ENCODE measurements at regions not wholly inside any gene's neighbourhood (a gene's known extent, or its start where the extent isn't known, plus 50 kb on each side); places are given as distances from the start of the nearest gene placed in this dataset.

DNA sequence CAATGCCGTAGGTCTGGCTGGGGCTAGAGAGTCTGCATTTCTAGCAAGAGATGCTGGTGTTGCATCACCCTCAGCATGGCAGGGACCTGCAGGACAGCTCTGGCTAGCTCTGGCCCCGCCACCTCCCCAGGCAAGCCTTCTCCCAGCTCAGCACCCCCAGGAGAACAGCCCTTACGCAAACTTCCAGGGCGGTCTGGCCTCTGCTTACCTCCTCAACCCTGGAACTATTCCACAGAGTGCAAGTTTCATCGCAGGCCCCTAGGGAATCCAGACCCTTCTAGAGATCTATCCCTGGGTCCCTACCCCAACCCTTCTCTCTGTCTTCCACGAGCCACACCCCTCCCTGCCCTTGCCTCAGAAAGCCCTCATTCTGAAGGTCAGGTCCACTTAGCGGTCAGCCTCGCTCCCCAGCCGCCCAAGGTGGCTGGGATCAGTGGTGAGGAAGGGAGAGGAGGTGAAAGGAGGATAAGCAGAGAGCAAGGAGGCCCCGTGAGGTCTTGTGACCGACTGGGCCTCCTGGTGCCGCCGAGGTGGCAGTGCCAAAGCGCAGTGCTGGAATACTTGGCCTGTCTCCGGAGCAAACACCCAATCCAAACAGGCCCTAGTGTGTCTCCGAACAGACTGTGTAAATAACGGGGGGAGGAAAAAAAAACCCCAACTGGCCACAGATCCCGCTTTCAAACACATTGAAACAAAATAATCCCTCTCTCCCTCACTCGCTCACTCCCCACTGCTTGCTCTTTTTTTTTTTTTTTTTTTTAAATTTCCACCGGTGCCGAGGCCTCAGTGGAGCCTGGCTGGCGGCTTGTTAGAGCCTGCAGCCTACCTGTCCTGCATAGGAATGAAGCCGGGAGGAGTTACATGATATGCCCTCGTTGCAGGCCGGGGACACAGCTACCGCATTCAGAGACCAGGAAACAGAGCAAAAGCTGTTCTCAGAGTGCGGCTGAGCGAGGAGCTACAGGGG lies 380.9 kb downstream of the SOX9 start:
- Histone ChIP-seq H3K36me3 (no peaks in the 10 kb centered on the region), H3K9me3 (no peaks in the 10 kb centered on the region), H3K4me3 (replicated peaks in 1 of 3) (no peak overlapping the region), H3K4me1 (peaks cover 17 to 18% of the 10 kb centered on the region in 2 donors), H3K27me3 (no peaks in the 10 kb centered on the region), H3K27ac (peak overlapping the region; percentile 72 to 98 (median 92))
- DNase-seq = peak; percentile 78 to 84
- 51 to 58% methylated on average over 27 to 28 of the region's 28 CpGs for WGBS, 2 donors
- intact Hi-C loops (cut with DNase I) = no loop called here
- TF ChIP-seq, protein P1, sequence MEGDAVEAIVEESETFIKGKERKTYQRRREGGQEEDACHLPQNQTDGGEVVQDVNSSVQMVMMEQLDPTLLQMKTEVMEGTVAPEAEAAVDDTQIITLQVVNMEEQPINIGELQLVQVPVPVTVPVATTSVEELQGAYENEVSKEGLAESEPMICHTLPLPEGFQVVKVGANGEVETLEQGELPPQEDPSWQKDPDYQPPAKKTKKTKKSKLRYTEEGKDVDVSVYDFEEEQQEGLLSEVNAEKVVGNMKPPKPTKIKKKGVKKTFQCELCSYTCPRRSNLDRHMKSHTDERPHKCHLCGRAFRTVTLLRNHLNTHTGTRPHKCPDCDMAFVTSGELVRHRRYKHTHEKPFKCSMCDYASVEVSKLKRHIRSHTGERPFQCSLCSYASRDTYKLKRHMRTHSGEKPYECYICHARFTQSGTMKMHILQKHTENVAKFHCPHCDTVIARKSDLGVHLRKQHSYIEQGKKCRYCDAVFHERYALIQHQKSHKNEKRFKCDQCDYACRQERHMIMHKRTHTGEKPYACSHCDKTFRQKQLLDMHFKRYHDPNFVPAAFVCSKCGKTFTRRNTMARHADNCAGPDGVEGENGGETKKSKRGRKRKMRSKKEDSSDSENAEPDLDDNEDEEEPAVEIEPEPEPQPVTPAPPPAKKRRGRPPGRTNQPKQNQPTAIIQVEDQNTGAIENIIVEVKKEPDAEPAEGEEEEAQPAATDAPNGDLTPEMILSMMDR (IDR thresholded peaks at IDR 0.05) = peak in 1 of 6 experiments; percentile 18
- TF ChIP-seq POLR2A (IDR thresholded peaks at IDR 0.05) = peak in 1 of 2 donors; percentile 63

DNA sequence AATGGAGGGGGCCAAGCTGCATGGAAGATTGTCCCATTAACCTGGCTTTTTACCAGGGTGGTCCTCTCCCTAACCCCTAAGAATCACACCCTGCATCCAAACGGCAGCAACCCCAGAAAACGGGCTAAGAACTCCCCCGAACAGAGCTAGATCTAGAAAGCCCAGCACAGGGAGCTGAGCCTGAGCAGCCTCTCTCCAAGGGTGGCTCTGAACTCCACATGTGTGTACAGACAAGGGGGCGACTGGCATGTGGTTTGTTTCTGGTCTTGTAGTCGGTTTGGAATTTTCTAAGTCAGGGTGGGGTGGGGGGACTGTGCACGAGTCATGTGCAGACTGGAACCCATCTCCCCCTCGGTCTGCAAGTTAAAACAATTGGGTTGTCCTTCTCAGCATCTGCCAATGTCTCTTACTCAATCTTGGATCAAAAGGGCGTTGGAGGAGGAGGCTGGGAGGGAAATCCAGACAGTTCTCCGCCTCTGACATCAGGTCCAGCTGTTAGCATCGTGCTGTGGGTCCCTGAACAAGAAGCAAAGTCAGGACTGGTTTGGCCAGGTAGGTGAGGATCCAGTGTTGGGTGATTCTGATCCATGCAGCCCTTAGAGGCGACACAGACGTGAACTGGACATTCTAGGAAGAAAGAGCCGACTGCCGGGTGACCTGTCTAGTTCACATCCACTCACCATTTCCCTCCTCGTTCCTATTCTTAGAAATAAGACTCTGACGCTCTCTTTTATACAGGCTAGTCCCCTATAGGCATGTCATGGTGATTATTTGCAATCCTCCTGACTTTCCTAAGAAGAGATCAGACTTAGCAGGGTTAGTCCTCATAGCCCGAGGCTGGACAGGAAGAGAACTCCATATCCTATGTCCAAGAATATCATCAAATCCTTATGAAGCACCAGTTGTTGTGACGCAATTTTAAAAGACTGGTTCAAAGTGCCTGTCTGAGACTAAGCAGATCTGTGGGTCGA lies 381.8 kb downstream of the SOX9 start:
- peaks cover 22 to 23% of the 10 kb centered on the region in 2 donors for H3K4me1 ChIP-seq
- no peaks in the 10 kb centered on the region for H3K27me3 ChIP-seq
- peak overlapping the region; percentile 72 to 98 (median 92) for H3K27ac ChIP-seq
- TF ChIP-seq, protein P1 (IDR thresholded peaks at IDR 0.05) = no peak
- intact Hi-C loops (cut with DNase I) = no loop called here
- H3K9me3 ChIP-seq = no peaks in the 10 kb centered on the region
- WGBS, 2 donors = 68 to 78% methylated on average over 18 to 19 of the region's 19 CpGs
- DNase-seq = no peak
- no peak overlapping the region for H3K4me3 ChIP-seq (replicated peaks in 1 of 3)
- H3K36me3 ChIP-seq = no peaks in the 10 kb centered on the region

DNA sequence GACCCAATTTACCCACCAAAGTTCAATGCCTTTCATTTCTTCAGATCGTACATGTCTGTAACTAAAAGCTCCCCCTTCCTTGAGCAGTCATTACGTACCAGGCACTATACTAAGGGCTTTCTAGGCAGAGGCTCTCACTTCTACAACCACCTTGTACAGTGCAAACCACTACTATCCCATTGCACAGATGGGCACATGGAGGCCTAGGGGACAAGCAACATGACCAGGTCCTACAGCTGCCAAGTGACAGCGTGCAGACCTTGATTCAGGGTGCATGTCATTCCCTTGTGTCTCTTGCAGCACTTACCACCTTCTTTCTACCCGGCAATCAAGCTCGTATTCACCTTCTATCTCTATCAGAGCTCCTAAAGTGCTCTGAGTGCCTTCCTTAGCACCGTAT lies 382.7 kb downstream of the SOX9 start:
- Histone ChIP-seq H3K36me3 (no peaks in the 10 kb centered on the region), H3K4me3 (replicated peaks in 1 of 3) (no peak overlapping the region), H3K27ac (peak overlapping the region in 1 of 3 donors; percentile 98), H3K4me1 (peaks cover 22 to 29% of the 10 kb centered on the region in 2 donors), H3K9me3 (no peaks in the 10 kb centered on the region), H3K27me3 (no peaks in the 10 kb centered on the region)
- 94% methylated on average over 6 of the region's 6 CpGs for WGBS, 2 donors
- TF ChIP-seq, protein P1 (IDR thresholded peaks at IDR 0.05) = no peak
- no peak for TF ChIP-seq POLR2A (IDR thresholded peaks at IDR 0.05)
- intact Hi-C loops (cut with DNase I) = no loop called here
- no peak for DNase-seq

DNA sequence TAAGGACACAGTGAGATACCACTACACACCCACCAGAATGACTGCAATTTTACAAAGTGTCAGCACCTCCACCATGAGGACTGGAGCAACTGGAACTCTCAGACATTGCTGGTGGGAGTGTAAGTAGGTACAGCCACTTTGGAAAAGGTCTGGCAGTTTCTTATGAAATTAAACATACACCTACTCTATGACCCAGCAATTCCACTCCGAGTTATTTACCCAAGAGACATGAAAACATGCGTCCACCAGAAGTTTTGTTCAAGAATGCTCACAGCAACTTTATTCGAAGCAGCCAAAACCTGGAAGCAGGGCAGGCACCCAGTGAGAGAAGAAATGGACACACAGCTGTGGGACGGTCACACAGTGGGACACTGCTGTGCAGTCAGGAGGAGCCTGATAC lies 384.0 kb downstream of the SOX9 start:
- TF ChIP-seq, protein P1 (IDR thresholded peaks at IDR 0.05) = no peak
- TF ChIP-seq POLR2A (IDR thresholded peaks at IDR 0.05) = no peak
- Histone ChIP-seq H3K36me3 (no peaks in the 10 kb centered on the region), H3K27me3 (no peaks in the 10 kb centered on the region), H3K4me1 (peaks cover 23 to 30% of the 10 kb centered on the region in 2 donors), H3K9me3 (no peaks in the 10 kb centered on the region), H3K27ac (no peak overlapping the region), H3K4me3 (replicated peaks in 1 of 3) (no peak overlapping the region)
- 85 to 95% methylated on average over 4 of the region's 4 CpGs for WGBS, 2 donors
- no peak for DNase-seq
- intact Hi-C loops (cut with DNase I) = no loop called here

All from thyroid gland (tissue), 4 donors.